Lower leg skin (tissue), 4 donors: ENCODE measurements at regions not wholly inside any gene's neighbourhood (a gene's known extent, or its start where the extent isn't known, plus 50 kb on each side); places are given as distances from the start of the nearest gene placed in this dataset.

Source experiments
- DNase-seq, 2 donors: peaks; one replicate each; pipeline ENCODE4 v3.0.0-alpha.2; 2019; ENCODE audit warnings: low spot score in 2 of 2
- H3K4me3 ChIP-seq: fragments of 200-600 bp; sonication (generic); 2 replicates; pipeline ENCODE4 v1.5.1; 2017; ENCODE audit warnings: mild to moderate bottlenecking, low read depth; ENCODE audit not compliant: poor library complexity, severe bottlenecking
- CTCF ChIP-seq, 3 donors: fragments of 450-650 bp; IDR thresholded peaks; one replicate each; pipeline ENCODE4 v1.5.1; 2016; ENCODE audit warnings: antibody characterized with exemption in 3 of 3, mild to moderate bottlenecking in 3 of 3, moderate library complexity in 2 of 3
- POLR2A ChIP-seq, 2 donors: fragments of 450-650 bp; IDR thresholded peaks; one replicate each; pipeline ENCODE4 v1.6.1; 2016 to 2017; ENCODE audit warnings: antibody characterized with exemption in 2 of 2, mild to moderate bottlenecking in 1 of 2, moderate library complexity in 1 of 2
- WGBS, 2 donors: methylation state at CpG; one replicate each; pipeline ENCODE4 v1.1.5; 2018; 5-methylcytosine and 5-hydroxymethylcytosine counted together
- intact Hi-C: fragments of 100-400 bp; cut with DNase I; formaldehyde crosslinking; loops from one replicate; pipeline ENCODE4 v1.15.0; 2023; ENCODE audit warnings: low total_unique reads

- intact Hi-C loops: no loop called here
- no peak for TF ChIP-seq POLR2A (IDR thresholded peaks at IDR 0.05)
- no peak for TF ChIP-seq CTCF (IDR thresholded peaks at IDR 0.05)
- 84 to 93% methylated on average over 3 of the region's 3 CpGs for WGBS, 2 donors
Observed at GRCh38 chr1:96660051-96660450, 61.5 kb upstream of the PTBP2 start.

DNA sequence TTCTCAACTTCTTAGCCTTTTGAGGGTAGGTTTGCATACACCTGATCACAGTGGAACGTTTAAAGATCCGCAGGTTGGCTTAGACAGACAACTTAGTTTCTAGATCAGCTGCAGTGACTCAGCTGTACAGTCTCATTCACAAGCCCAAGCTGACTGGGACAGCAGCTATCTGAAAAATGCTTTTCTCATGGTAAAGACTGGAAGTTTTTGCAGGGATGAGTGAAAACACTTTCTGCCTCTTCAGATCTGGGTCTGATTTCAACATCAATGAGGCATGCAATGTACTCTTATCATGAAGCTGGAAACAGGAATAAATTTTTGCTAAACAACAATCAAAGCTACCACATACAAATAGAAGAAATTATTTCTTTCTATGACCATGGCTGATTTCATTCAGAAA, 61.1 kb upstream of the PTBP2 start:
- no peak overlapping the region for H3K4me3 ChIP-seq
- WGBS, 2 donors: 84 to 86% methylated on average over 2 of the region's 2 CpGs
- intact Hi-C loops: no loop called here
- no peak for DNase-seq
- TF ChIP-seq POLR2A (IDR thresholded peaks at IDR 0.05) (no peak), CTCF (IDR thresholded peaks at IDR 0.05) (no peak)

More at GRCh38 chr1:96660051-96660450, 61.5 kb upstream of the PTBP2 start:
- no peak for DNase-seq
- no peak overlapping the region for H3K4me3 ChIP-seq
